NT2/D1 (cell line): ENCODE measurements at regions not wholly inside any gene's neighbourhood (a gene's known extent, or its start where the extent isn't known, plus 50 kb on each side); places are given as distances from the start of the nearest gene placed in this dataset.

Experiments
- DNase-seq: peaks from one replicate; pipeline ENCODE4 v3.0.0-alpha.2; 2011; ENCODE audit warnings: low read depth, low spot score
- H3K27me3 ChIP-seq: 2 replicates; pipeline ENCODE4 v1.6.0; 2011; ENCODE audit warnings: mild to moderate bottlenecking; ENCODE audit not compliant: insufficient read length, insufficient read depth
- H3K36me3 ChIP-seq: 2 replicates; pipeline ENCODE4 v1.6.1; 2011; ENCODE audit warnings: mild to moderate bottlenecking, low read length, mixed read lengths; ENCODE audit not compliant: insufficient read depth, insufficient read length
- H3K4me1 ChIP-seq: 2 replicates; pipeline ENCODE4 v1.5.1; 2011; ENCODE audit not compliant: insufficient read depth, insufficient read length
- H3K4me3 ChIP-seq: 2 replicates; pipeline ENCODE4 v1.5.1; 2011; ENCODE audit warnings: low read depth; ENCODE audit not compliant: insufficient read length
- H3K9ac ChIP-seq: 2 replicates; pipeline ENCODE4 v1.6.0; 2011; ENCODE audit warnings: low read depth; ENCODE audit not compliant: insufficient read length
- H3K9me3 ChIP-seq: 2 replicates; pipeline ENCODE4 v1.5.1; 2011; ENCODE audit warnings: mild to moderate bottlenecking, low read length; ENCODE audit not compliant: insufficient read depth
- SUZ12 ChIP-seq: IDR thresholded peaks from 2 replicates; pipeline ENCODE4 v1.6.1; 2011; ENCODE audit not compliant: insufficient read length, insufficient read depth; ENCODE audit errors: extremely low read depth
- YY1 ChIP-seq: IDR thresholded peaks from 2 replicates; pipeline ENCODE4 v1.6.1; 2011; ENCODE audit not compliant: insufficient read length, insufficient read depth
- ZNF274 ChIP-seq: IDR thresholded peaks from 2 replicates; pipeline ENCODE4 v1.6.1; 2011; ENCODE audit warnings: mild to moderate bottlenecking, low read depth, low read length

DNA sequence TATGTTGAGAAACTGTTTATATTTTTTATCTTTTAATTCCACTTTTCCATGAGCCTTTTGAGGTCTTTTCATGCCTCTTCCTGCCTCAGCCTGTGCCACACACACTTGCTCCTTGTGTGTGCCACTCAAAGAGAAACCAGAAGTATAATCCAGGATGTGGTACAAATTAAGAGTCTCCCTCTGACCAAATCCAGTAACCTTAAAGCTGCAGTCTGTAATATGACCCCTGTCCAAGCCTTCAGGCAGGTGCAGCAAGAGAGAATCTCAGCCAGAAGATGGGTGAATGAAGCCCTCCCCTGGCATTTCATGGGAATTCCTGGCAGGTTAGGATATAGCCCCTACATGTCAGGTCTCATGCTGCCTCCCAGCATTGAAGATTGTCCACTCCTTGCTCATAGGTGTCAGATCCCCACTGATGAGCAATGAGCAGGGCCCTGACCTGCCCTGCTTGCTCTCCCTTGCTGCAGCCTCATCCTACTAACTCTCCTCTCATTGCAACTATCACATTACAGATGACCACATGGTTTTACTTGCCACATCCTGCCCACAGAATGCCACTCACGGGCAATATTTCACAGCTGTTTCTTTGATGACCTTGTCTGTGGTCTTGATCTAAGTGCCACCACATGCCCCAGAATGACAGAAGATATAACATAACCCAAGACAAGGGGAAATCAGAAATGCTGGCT lies 169.3 kb downstream of the SEC16B start:
- no peaks in the 10 kb centered on the region for H3K36me3 ChIP-seq
- peaks cover 6% of the 10 kb centered on the region; the same call in 1 of the 2 replicates for H3K9me3 ChIP-seq
- H3K4me3 ChIP-seq, result no peak overlapping the region
- no peak for TF ChIP-seq ZNF274
- TF ChIP-seq SUZ12, result no peak
- no peak for TF ChIP-seq YY1
- H3K4me1 ChIP-seq, result no peaks in the 10 kb centered on the region
- no peak overlapping the region for H3K9ac ChIP-seq
- DNase-seq, result no peak
- no peaks in the 10 kb centered on the region for H3K27me3 ChIP-seq

DNA sequence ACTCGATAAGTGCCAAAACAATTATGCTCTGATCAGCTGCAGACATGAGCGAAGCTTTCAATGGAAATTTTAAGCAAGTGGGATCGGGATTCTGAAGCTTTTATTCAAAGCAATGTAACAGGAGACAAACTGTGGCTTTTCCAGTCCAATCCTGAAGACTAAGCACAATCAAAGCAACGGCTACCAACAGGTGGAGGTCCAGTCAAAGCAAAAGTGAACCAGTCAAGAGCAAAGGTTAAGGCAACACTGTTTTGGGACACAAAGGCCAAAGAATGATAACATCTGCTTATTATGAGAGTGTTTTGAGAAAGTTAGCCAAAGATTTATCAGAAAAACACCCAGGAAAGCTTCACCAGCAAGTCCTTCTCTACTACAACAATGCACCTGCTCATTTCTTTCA lies 170.1 kb downstream of the SEC16B start:
- H3K36me3 ChIP-seq, result no peaks in the 10 kb centered on the region
- no peak overlapping the region for H3K9ac ChIP-seq
- no peaks in the 10 kb centered on the region for H3K4me1 ChIP-seq
- no peak for TF ChIP-seq ZNF274
- TF ChIP-seq YY1, result no peak
- no peak for TF ChIP-seq SUZ12
- DNase-seq, result no peak
- H3K4me3 ChIP-seq, result no peak overlapping the region
- no peaks in the 10 kb centered on the region for H3K27me3 ChIP-seq
- peaks cover 6% of the 10 kb centered on the region; the same call in 1 of the 2 replicates for H3K9me3 ChIP-seq

DNA sequence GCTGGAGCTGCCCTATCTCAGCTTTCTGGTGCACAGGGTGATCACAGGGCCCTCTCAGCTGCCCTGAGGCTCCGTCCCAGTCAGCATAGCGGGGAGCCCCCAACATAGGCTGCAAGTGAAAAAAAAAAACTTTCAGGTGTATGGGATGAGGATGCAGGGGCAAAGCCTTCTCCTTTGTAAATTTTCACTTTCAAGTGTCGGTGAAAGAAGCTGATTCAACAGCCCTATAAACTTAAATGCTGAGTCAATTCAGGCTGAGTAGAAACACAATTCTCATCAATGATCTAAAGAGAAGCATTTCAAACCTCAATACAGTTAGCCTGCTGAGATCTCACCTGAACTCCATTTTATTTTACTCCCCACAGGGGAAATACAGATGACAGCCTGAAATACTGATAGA lies 171.2 kb downstream of the SEC16B start:
- H3K4me1 ChIP-seq, result no peaks in the 10 kb centered on the region

DNA sequence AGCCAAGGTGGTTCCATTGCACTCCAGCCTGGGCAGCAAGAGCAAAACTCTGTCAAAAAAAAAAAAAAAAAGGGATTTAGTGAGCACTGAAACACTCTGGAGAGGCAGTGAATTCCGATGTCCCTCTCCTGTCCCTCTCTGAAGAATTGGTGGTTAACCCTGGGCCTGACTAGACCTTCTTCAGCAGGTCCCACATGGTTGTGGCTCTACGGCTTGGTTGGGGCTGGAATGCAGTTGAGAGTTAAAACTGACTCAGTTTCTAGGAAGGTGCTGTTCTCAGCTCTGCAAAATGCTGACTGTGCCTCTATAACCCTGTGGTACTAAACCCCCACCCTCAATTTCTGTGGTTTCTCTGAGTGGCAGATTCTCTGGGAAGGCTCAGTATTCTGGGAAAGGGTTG lies 173.3 kb downstream of the SEC16B start:
- no peak for DNase-seq
- Histone ChIP-seq H3K9me3 (peaks cover 12% of the 10 kb centered on the region; the same call in 1 of the 2 replicates), H3K9ac (no peak overlapping the region), H3K4me1 (no peaks in the 10 kb centered on the region), H3K27me3 (no peaks in the 10 kb centered on the region), H3K36me3 (no peaks in the 10 kb centered on the region), H3K4me3 (no peak overlapping the region)
- TF ChIP-seq ZNF274, result no peak
- no peak for TF ChIP-seq YY1
- TF ChIP-seq SUZ12, result no peak

More for the DNA sequence above, 171.2 kb downstream of the SEC16B start:
- Histone ChIP-seq H3K9me3 (no peaks in the 10 kb centered on the region), H3K36me3 (no peaks in the 10 kb centered on the region), H3K27me3 (no peaks in the 10 kb centered on the region), H3K9ac (no peak overlapping the region), H3K4me3 (no peak overlapping the region)
- TF ChIP-seq ZNF274 (no peak), SUZ12 (no peak), YY1 (no peak)
- no peak for DNase-seq

DNA sequence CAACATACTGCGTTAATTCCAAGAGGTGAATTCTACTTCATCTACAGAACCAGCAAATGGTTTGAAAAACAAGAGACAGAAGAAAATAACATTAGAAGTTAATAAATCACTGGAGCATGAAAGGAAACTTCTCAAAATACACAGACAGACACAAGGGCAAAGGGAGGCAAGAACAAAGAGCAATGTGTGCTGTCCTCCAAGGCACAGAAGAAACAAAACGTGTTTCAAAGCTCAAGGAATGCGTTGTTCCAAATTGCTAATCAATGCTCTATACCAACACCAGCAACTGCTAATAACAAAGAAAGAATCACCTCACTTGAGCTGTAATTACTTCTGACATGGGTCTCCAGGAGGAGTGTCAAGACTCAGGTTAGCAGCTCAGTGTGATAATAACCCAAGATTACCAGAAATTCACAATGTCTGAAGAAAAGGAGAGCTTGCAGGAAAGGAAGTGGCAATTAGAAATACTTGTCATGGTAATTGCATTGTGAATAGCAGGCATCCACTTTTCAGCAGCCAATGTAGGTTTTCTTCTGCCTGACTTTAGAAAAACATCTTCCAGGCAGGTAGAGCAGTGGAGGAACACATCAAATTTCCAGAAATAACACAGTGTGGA lies 175.4 kb downstream of the SEC16B start:
- Histone ChIP-seq H3K4me3 (no peak overlapping the region), H3K4me1 (no peaks in the 10 kb centered on the region), H3K9me3 (peaks cover 12% of the 10 kb centered on the region; the same call in 1 of the 2 replicates), H3K9ac (no peak overlapping the region), H3K27me3 (no peaks in the 10 kb centered on the region), H3K36me3 (no peaks in the 10 kb centered on the region)
- no peak for TF ChIP-seq SUZ12
- TF ChIP-seq ZNF274, result no peak
- no peak for TF ChIP-seq YY1
- DNase-seq, result peak; percentile 86

DNA sequence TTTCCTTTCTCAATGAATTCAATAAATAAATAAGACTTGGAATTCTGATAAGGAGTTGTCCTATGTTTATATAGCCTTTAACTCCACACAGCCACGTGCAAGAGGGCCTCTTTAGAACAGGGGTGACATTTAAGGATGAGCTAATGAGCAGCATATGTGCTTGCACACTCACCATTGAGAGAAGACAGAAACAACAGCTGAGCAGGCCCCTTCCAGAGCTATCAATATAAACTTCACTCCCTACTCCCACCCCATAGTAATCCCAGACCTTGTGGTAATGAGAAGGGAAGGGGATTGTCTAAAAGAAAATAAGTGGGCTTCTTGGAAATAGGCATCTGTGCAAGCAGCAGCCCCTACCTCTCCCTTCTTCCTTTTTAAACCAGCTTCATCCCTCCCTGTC lies 176.0 kb downstream of the SEC16B start:
- H3K4me1 ChIP-seq, result no peaks in the 10 kb centered on the region
- H3K36me3 ChIP-seq, result no peaks in the 10 kb centered on the region
- TF ChIP-seq SUZ12, result no peak
- no peak for TF ChIP-seq ZNF274
- H3K4me3 ChIP-seq, result no peak overlapping the region
- no peaks in the 10 kb centered on the region for H3K27me3 ChIP-seq
- H3K9ac ChIP-seq, result no peak overlapping the region
- no peak for DNase-seq
- peaks cover 12% of the 10 kb centered on the region; the same call in 1 of the 2 replicates for H3K9me3 ChIP-seq

DNA sequence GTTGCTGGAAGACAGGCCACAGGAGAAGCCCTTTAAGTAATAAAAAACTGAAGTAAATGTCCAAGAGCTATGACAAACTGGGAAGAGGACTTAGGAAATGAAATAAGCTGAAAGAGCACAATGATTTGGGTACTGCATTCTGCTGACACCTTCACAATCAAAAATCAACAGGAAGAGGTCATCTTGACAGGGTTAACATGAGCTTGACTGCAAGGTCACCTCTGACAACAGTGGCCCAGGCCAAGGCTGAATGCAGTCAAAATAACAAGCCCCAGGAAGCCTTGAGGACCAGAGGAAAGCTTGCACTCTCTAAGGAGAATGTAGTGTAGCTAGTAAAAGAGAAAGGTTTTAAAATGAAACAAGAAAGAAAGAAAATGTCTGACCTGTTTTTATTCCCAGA lies 179.3 kb downstream of the SEC16B start:
- Histone ChIP-seq H3K4me3 (no peak overlapping the region), H3K27me3 (no peaks in the 10 kb centered on the region), H3K36me3 (no peaks in the 10 kb centered on the region), H3K9ac (no peak overlapping the region), H3K4me1 (no peaks in the 10 kb centered on the region), H3K9me3 (peaks cover 12% of the 10 kb centered on the region; the same call in 1 of the 2 replicates)
- TF ChIP-seq YY1 (no peak), ZNF274 (no peak), SUZ12 (no peak)
- DNase-seq, result no peak
